ENCODE measurements at regions not wholly inside any gene's neighbourhood (a gene's known extent, or its start where the extent isn't known, plus 50 kb on each side); places are given as distances from the start of the nearest gene placed in this dataset.

GRCh38 chr6:8229915-8230756, 127.8 kb upstream of the EEF1E1 start:
- no peaks in the 10 kb centered on the region for H4K20me1 ChIP-seq (ENCODE audit: control insufficient read depth, insufficient read depth)
- FAIRE-seq, result no peak
- no peak for DNase-seq (ENCODE audit: low read depth, low spot score)
- ChIA-PET CTCF (interaction anchor here (1.6 to 1.7 kb wide), 2 partner anchors 11 to 98 kb away, joined by 4 read pairs; no protein-coding TSS in a partner anchor), SMC1A (ENCODE audit: uncharacterized antibody, unreplicated experiment) (interaction anchor here (0.6 kb wide), 1 partner anchor 1662 kb away, joined by 3 read pairs; no protein-coding TSS in a partner anchor), POLR2A (no interaction called here), RAD21 (ENCODE audit: unreplicated experiment) (no interaction called here)
- H3K27ac ChIP-seq (ENCODE audit: control insufficient read depth, insufficient read depth), result no peak overlapping the region
- H3K4me1 ChIP-seq (ENCODE audit: control insufficient read depth, insufficient read depth, low read length), result no peaks in the 10 kb centered on the region
- H3K4me2 ChIP-seq (ENCODE audit: control insufficient read depth, insufficient read depth), result no peak overlapping the region
- no peak for ATAC-seq
- intact Hi-C loops (cut with micrococcal nuclease; ENCODE audit: unreplicated experiment) (no loop called here), in situ Hi-C loops (cut with MboI) (no loop called here)
- no peaks in the 10 kb centered on the region for H3K9me3 ChIP-seq (replicated peaks; ENCODE audit: control insufficient read depth, insufficient read depth, low read length)
- H3K27me3 ChIP-seq (replicated peaks in 1 of 2; ENCODE audit: control insufficient read depth in 2 of 2, insufficient read depth in 2 of 2, low read length in 1 of 2), result no peaks in the 10 kb centered on the region
- no peaks in the 10 kb centered on the region for H3K36me3 ChIP-seq (ENCODE audit: control insufficient read depth in 2 of 2, insufficient read depth in 2 of 2, low read length in 1 of 2)
- H3K79me2 ChIP-seq (ENCODE audit: control insufficient read depth, insufficient read depth, low read length), result no peaks in the 10 kb centered on the region
- WGBS (ENCODE audit: insufficient coverage, insufficient replicate concordance, low lambda C conversion rate, missing lambda C conversion rate), result 70% methylated on average over 8 of the region's 8 CpGs
- BruUV-seq (replicated peaks), result no TSS peak
- no peak overlapping the region for H3K4me3 ChIP-seq
- H2AFZ ChIP-seq (ENCODE audit: control insufficient read depth, low read depth, low read length), result no peak overlapping the region
- H3K9ac ChIP-seq (ENCODE audit: control insufficient read depth, insufficient read depth, low read length), result no peak overlapping the region
- TF ChIP-seq TAF1 (IDR thresholded peaks at IDR 0.05; ENCODE audit: borderline replicate concordance, low read depth, low read length) (no peak), ZNF687 (IDR thresholded peaks at IDR 0.05) (no peak), PKNOX1 (IDR thresholded peaks at IDR 0.05) (no peak), REST (IDR thresholded peaks at IDR 0.05; ENCODE audit: low read depth, low read length) (no peak), RB1 (IDR thresholded peaks at IDR 0.05; ENCODE audit: borderline replicate concordance) (no peak), EZH2 (IDR thresholded peaks at IDR 0.05; ENCODE audit: borderline replicate concordance, control insufficient read depth, low read depth, low read length) (no peak), MEF2A (IDR thresholded peaks at IDR 0.05; ENCODE audit: insufficient read depth, low read depth, low read length) (no peak), CBX5 (IDR thresholded peaks at IDR 0.05; ENCODE audit: low read depth) (no peak), IKZF1 (conservative IDR thresholded peaks at IDR 0.05) (no peak), ZBTB11 (CRISPR knock-in tag; IDR thresholded peaks at IDR 0.05) (no peak), SMAD5 (IDR thresholded peaks at IDR 0.05; ENCODE audit: low read depth) (no peak)
